ENCODE measurements at regions not wholly inside any gene's neighbourhood (a gene's known extent, or its start where the extent isn't known, plus 50 kb on each side); places are given as distances from the start of the nearest gene placed in this dataset.

DNA sequence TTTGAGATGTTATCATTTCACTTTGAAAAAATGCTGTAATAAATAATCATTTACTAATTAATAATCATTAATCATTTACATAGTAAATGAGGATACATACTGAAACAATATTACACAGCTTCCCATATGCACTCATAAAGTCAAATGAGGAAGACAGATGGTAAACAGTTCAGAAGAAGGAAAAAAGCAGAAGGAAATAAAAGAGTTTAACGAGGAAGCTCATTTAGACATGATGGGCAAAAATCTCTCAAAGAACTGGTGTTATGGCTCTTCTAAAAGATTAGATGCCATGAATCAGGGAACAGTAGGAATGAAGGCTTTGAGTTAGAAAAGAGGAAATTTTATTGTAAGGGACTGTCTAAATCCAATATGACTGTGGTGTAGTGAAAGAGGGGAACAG, 347.6 kb downstream of the PTPRC start:
- intact Hi-C loops (cut with DNase I; ENCODE audit: low total_unique reads): no loop called here
- TF ChIP-seq POLR2A (IDR thresholded peaks at IDR 0.05): no peak
- TF ChIP-seq CTCF (IDR thresholded peaks at IDR 0.05): no peak
- no peaks in the 10 kb centered on the region for H3K27me3 ChIP-seq

DNA sequence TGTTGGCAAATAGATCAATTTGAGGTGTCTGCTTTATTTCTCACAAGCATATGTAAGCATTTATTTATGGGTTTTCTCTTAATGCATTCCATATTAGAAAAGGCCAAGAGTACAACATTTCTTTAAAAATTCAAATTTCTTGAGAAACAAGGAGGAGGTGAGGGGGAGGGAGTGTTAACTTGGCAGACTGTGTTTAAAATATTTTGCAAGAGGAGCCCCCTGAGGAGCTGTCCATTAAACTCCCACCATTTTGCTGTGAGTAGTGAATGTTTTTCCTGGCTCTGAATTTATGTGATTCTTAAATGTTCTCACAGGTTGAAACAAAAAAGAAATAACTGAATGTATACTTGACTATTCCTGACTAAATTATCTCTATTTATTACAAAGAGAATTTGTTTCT, 363.8 kb downstream of the PTPRC start:
- no peaks in the 10 kb centered on the region for H3K9me3 ChIP-seq
- H3K4me3 ChIP-seq: no peak overlapping the region
- intact Hi-C loops (cut with DNase I; ENCODE audit: low total_unique reads): no loop called here
- TF ChIP-seq POLR2A (IDR thresholded peaks at IDR 0.05) (no peak), CTCF (IDR thresholded peaks at IDR 0.05) (no peak)
- no peaks in the 10 kb centered on the region for H3K36me3 ChIP-seq
- no peak for DNase-seq
- H3K27ac ChIP-seq: no peak overlapping the region
- H3K4me1 ChIP-seq: no peaks in the 10 kb centered on the region
- no peaks in the 10 kb centered on the region for H3K27me3 ChIP-seq

More for the DNA sequence above, 347.6 kb downstream of the PTPRC start:
- DNase-seq: no peak
- Histone ChIP-seq H3K27ac (no peak overlapping the region), H3K4me3 (no peak overlapping the region), H3K36me3 (no peaks in the 10 kb centered on the region), H3K4me1 (no peaks in the 10 kb centered on the region), H3K9me3 (no peaks in the 10 kb centered on the region)

DNA sequence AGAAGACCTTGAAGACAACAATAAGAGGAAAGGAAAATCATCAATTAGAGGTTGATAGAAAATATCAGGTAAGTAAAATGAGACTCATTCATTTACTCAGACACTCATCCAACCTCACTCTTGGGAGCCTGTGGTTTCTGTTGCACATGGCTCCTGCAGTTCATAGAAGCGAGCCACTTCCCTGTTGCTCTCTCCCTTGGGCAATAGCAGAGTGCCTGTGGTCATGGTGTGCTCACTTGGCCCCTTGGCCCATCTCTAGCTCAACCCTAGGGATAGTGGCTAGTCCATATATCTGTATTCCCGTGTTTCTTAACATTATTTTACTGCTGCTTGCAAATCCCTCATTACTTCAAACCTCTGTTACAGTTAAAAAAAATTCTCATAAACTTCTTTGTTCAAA, 368.6 kb downstream of the PTPRC start:
- TF ChIP-seq CTCF (IDR thresholded peaks at IDR 0.05): no peak
- no peak for TF ChIP-seq POLR2A (IDR thresholded peaks at IDR 0.05)
- H3K27ac ChIP-seq: no peak overlapping the region
- no peak overlapping the region for H3K4me3 ChIP-seq
- H3K9me3 ChIP-seq: no peaks in the 10 kb centered on the region
- intact Hi-C loops (cut with DNase I; ENCODE audit: low total_unique reads): no loop called here
- DNase-seq: no peak
- H3K4me1 ChIP-seq: no peaks in the 10 kb centered on the region
- H3K36me3 ChIP-seq: no peaks in the 10 kb centered on the region
- no peaks in the 10 kb centered on the region for H3K27me3 ChIP-seq

GRCh38 chr1:199009447-199009846, 370.6 kb downstream of the PTPRC start:
- no peak for DNase-seq
- intact Hi-C loops (cut with DNase I; ENCODE audit: low total_unique reads): no loop called here
- Histone ChIP-seq H3K27ac (no peak overlapping the region), H3K27me3 (no peaks in the 10 kb centered on the region), H3K4me3 (no peak overlapping the region), H3K9me3 (no peaks in the 10 kb centered on the region), H3K36me3 (no peaks in the 10 kb centered on the region), H3K4me1 (no peaks in the 10 kb centered on the region)
- TF ChIP-seq CTCF (IDR thresholded peaks at IDR 0.05): no peak
- TF ChIP-seq POLR2A (IDR thresholded peaks at IDR 0.05): no peak

DNA sequence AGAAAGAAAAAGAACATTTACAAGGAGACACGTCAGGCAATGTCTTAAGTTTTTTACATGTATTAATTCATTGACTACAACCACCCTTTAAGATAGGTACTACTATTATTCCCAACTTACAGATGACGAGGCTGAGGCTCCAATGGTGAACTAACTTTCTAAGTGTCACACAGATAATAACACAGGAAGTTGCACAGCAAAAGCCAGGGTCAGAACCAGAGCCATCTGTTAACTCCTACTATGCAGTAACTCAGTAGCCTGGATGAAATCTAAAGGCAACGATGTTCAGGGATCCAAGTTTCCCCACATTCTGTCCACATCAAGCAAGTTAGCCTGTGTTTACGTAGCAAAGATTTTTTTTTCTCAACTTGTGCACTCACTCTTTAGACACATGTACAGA, 371.7 kb downstream of the PTPRC start:
- no peak for TF ChIP-seq CTCF (IDR thresholded peaks at IDR 0.05)
- TF ChIP-seq POLR2A (IDR thresholded peaks at IDR 0.05): no peak
- no peaks in the 10 kb centered on the region for H3K4me1 ChIP-seq
- intact Hi-C loops (cut with DNase I; ENCODE audit: low total_unique reads): no loop called here

More for the DNA sequence above, 371.7 kb downstream of the PTPRC start:
- Histone ChIP-seq H3K27ac (no peak overlapping the region), H3K4me3 (no peak overlapping the region), H3K9me3 (no peaks in the 10 kb centered on the region), H3K27me3 (no peaks in the 10 kb centered on the region), H3K36me3 (no peaks in the 10 kb centered on the region)
- DNase-seq: no peak
